Fibroblast of lung (primary cell): ENCODE measurements at regions not wholly inside any gene's neighbourhood (a gene's known extent, or its start where the extent isn't known, plus 50 kb on each side); places are given as distances from the start of the nearest gene placed in this dataset.

Experiments used
- DNase-seq, 2 donors: peaks; one replicate each; pipeline versions ENCODE4 v3.0.0 to v3.0.0-alpha.2; 2010; ENCODE audit warnings: low read depth in 2 of 2
- H2AFZ ChIP-seq: 2 replicates; pipeline ENCODE4 v1.5.1; 2012; ENCODE audit warnings: low read length, control low read depth, inconsistent platforms
- H3K27ac ChIP-seq: 2 replicates; pipeline ENCODE4 v1.5.1; 2011; ENCODE audit warnings: low read length, control low read depth; ENCODE audit not compliant: insufficient read depth
- H3K27me3 ChIP-seq: 2 replicates; pipeline ENCODE4 v1.5.1; 2011; ENCODE audit warnings: mild to moderate bottlenecking, low read length; ENCODE audit not compliant: control insufficient read depth, insufficient read depth
- H3K36me3 ChIP-seq: 2 replicates; pipeline ENCODE4 v1.5.1; 2011; ENCODE audit warnings: low read length; ENCODE audit not compliant: control insufficient read depth, insufficient read depth
- H3K4me1 ChIP-seq: 2 replicates; pipeline ENCODE4 v1.5.1; 2011; ENCODE audit warnings: low read length; ENCODE audit not compliant: control insufficient read depth, insufficient read depth; ENCODE audit errors: extremely low read depth
- H3K4me2 ChIP-seq: 2 replicates; pipeline ENCODE4 v1.5.1; 2011; ENCODE audit warnings: low read length, control low read depth; ENCODE audit not compliant: insufficient read depth; ENCODE audit errors: extremely low read depth
- H3K4me3 ChIP-seq, 4 experiments: fragments of 200-600 bp in 1 of 4; sonication (generic) in 1 of 4; replicated peaks in 1 of 4; 2 replicates each; pipeline ENCODE4 v1.5.1; 2011 to 2016; ENCODE audit warnings: low read length in 4 of 4, low read depth in 3 of 4, mild to moderate bottlenecking in 3 of 4, control low read depth in 2 of 4, inconsistent platforms in 1 of 4, mixed read lengths in 1 of 4; ENCODE audit not compliant: insufficient read depth in 1 of 4; ENCODE audit errors: control extremely low read depth in 1 of 4
- H3K79me2 ChIP-seq: 2 replicates; pipeline ENCODE4 v1.5.1; 2012; ENCODE audit warnings: mild to moderate bottlenecking, low read length, inconsistent platforms; ENCODE audit not compliant: control insufficient read depth, insufficient read depth
- H3K9ac ChIP-seq: 2 replicates; pipeline ENCODE4 v1.5.1; 2011; ENCODE audit warnings: mild to moderate bottlenecking, low read length, control low read depth; ENCODE audit not compliant: insufficient read depth
- H3K9me3 ChIP-seq: 2 replicates; pipeline ENCODE4 v1.5.1; 2012; ENCODE audit warnings: low read depth, low read length; ENCODE audit not compliant: control insufficient read depth, insufficient read depth
- H4K20me1 ChIP-seq: 2 replicates; pipeline ENCODE4 v1.5.1; 2011; ENCODE audit warnings: low read length; ENCODE audit not compliant: control insufficient read depth, insufficient read depth; ENCODE audit errors: extremely low read depth
- CTCF ChIP-seq, 2 donors: IDR thresholded peaks in 1 of 2; conservative IDR thresholded peaks in 1 of 2; 1 replicate in 1 of 2; 2 replicates in 1 of 2; pipeline ENCODE4 v1.5.1; 2011 to 2012; ENCODE audit warnings: low read length in 2 of 2, control low read depth in 1 of 2, inconsistent platforms in 1 of 2, low read depth in 1 of 2, mild to moderate bottlenecking in 1 of 2
- EZH2 ChIP-seq: IDR thresholded peaks from 2 replicates; pipeline ENCODE4 v1.5.1; 2012; ENCODE audit warnings: low read length, control low read depth, mild to moderate bottlenecking; ENCODE audit errors: missing control alignments

GRCh38 chr4:176843710-176844109, 51.0 kb upstream of the VEGFC start:
- H3K9ac ChIP-seq, result no peak overlapping the region
- H4K20me1 ChIP-seq, result no peaks in the 10 kb centered on the region
- H3K79me2 ChIP-seq, result no peaks in the 10 kb centered on the region
- H2AFZ ChIP-seq, result no peak overlapping the region
- H3K4me3 ChIP-seq, result no peak overlapping the region
- peaks cover 18% of the 10 kb centered on the region for H3K4me1 ChIP-seq
- no peaks in the 10 kb centered on the region for H3K36me3 ChIP-seq
- TF ChIP-seq EZH2 (no peak), CTCF (conservative IDR thresholded peaks at IDR 0.05 in 1 of 2, IDR thresholded peaks at IDR 0.05 in 1 of 2; ENCODE audit: low read depth in 1 of 2, low read length in 2 of 2) (no peak)
- no peaks in the 10 kb centered on the region for H3K27me3 ChIP-seq
- peak in 1 of 2 donors; percentile 26 for DNase-seq
- H3K27ac ChIP-seq, result no peak overlapping the region
- no peak overlapping the region for H3K4me2 ChIP-seq
- no peaks in the 10 kb centered on the region for H3K9me3 ChIP-seq

DNA sequence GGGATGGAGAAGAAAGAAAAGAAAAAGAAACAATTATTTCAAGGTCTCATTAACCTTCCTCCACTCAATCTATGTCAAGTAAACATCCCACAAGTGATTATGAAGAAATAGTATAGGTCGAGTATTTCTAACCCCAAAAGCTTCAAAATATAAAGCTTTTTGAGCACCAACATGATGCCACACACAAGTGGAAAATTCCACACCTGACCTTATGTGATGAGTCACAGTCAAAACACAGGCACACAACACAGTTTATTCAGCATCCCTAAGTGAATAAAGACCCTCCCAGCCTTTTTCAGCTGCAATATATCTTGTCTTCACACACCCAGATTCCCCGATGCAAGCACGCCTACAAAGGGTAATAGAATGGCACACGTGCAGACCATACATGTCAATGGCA, 51.7 kb upstream of the VEGFC start:
- Histone ChIP-seq H3K4me1 (peaks cover 15% of the 10 kb centered on the region), H3K79me2 (no peaks in the 10 kb centered on the region), H3K4me2 (no peak overlapping the region), H3K4me3 (no peak overlapping the region), H3K9ac (no peak overlapping the region), H4K20me1 (no peaks in the 10 kb centered on the region), H3K27ac (no peak overlapping the region), H3K9me3 (no peaks in the 10 kb centered on the region), H3K36me3 (no peaks in the 10 kb centered on the region), H2AFZ (no peak overlapping the region), H3K27me3 (no peaks in the 10 kb centered on the region)
- TF ChIP-seq CTCF (conservative IDR thresholded peaks at IDR 0.05 in 1 of 2, IDR thresholded peaks at IDR 0.05 in 1 of 2; ENCODE audit: low read depth in 1 of 2, low read length in 2 of 2) (no peak), EZH2 (no peak)
- DNase-seq, result peak in 1 of 2 donors; percentile 53

GRCh38 chr4:176845636-176846035, 52.9 kb upstream of the VEGFC start:
- H3K9ac ChIP-seq, result no peak overlapping the region
- H3K27ac ChIP-seq, result no peak overlapping the region
- H3K9me3 ChIP-seq, result no peaks in the 10 kb centered on the region
- H3K36me3 ChIP-seq, result no peaks in the 10 kb centered on the region
- DNase-seq, result no peak
- H3K27me3 ChIP-seq, result no peaks in the 10 kb centered on the region
- no peak for TF ChIP-seq EZH2
- no peak for TF ChIP-seq CTCF (conservative IDR thresholded peaks at IDR 0.05 in 1 of 2, IDR thresholded peaks at IDR 0.05 in 1 of 2; ENCODE audit: low read depth in 1 of 2, low read length in 2 of 2)
- no peak overlapping the region for H3K4me3 ChIP-seq
- H4K20me1 ChIP-seq, result no peaks in the 10 kb centered on the region
- peaks cover 9% of the 10 kb centered on the region for H3K4me1 ChIP-seq
- H3K4me2 ChIP-seq, result no peak overlapping the region
- no peaks in the 10 kb centered on the region for H3K79me2 ChIP-seq
- H2AFZ ChIP-seq, result no peak overlapping the region
